Liver (tissue), 3 donors: ENCODE measurements at regions not wholly inside any gene's neighbourhood (a gene's known extent, or its start where the extent isn't known, plus 50 kb on each side); places are given as distances from the start of the nearest gene placed in this dataset.

Experiments used
- CTCF ChIP-seq: fragments of 150-350 bp; IDR thresholded peaks from 2 replicates; pipeline ENCODE4 v1.5.1; 2017; ENCODE audit warnings: improper control_type of control experiment, low read depth, low read length; ENCODE audit not compliant: missing input control
- EGR1 ChIP-seq, 2 donors: IDR thresholded peaks; 2 replicates each; pipeline ENCODE4 v1.6.1; 2016 to 2018; ENCODE audit warnings: antibody characterized with exemption in 2 of 2, low read depth in 2 of 2
- GABPA ChIP-seq, 2 donors: IDR thresholded peaks in 1 of 2; conservative IDR thresholded peaks in 1 of 2; 2 replicates each; pipeline ENCODE4 v1.6.1; 2016; ENCODE audit warnings: antibody characterized with exemption in 2 of 2, mild to moderate bottlenecking in 1 of 2, moderate library complexity in 1 of 2
- HNF4A ChIP-seq, 2 donors: conservative IDR thresholded peaks; 2 replicates each; pipeline ENCODE4 v1.6.1; 2016; ENCODE audit warnings: antibody characterized with exemption in 2 of 2, mild to moderate bottlenecking in 2 of 2
- MAX ChIP-seq: IDR thresholded peaks from 2 replicates; pipeline ENCODE4 v1.6.1; 2016; ENCODE audit warnings: antibody characterized with exemption
- RAD21 ChIP-seq, 2 donors: IDR thresholded peaks; 2 replicates each; pipeline ENCODE4 v1.6.1; 2016; ENCODE audit warnings: antibody characterized with exemption in 2 of 2, mild to moderate bottlenecking in 2 of 2
- TF ChIP-seq, protein P1 (sequence below): IDR thresholded peaks from 2 replicates; pipeline ENCODE4 v1.6.1; 2016; ENCODE audit warnings: antibody characterized with exemption, mild to moderate bottlenecking
- donor health status: healthy.
- donor health status: healthy.

- TF ChIP-seq, protein P1, sequence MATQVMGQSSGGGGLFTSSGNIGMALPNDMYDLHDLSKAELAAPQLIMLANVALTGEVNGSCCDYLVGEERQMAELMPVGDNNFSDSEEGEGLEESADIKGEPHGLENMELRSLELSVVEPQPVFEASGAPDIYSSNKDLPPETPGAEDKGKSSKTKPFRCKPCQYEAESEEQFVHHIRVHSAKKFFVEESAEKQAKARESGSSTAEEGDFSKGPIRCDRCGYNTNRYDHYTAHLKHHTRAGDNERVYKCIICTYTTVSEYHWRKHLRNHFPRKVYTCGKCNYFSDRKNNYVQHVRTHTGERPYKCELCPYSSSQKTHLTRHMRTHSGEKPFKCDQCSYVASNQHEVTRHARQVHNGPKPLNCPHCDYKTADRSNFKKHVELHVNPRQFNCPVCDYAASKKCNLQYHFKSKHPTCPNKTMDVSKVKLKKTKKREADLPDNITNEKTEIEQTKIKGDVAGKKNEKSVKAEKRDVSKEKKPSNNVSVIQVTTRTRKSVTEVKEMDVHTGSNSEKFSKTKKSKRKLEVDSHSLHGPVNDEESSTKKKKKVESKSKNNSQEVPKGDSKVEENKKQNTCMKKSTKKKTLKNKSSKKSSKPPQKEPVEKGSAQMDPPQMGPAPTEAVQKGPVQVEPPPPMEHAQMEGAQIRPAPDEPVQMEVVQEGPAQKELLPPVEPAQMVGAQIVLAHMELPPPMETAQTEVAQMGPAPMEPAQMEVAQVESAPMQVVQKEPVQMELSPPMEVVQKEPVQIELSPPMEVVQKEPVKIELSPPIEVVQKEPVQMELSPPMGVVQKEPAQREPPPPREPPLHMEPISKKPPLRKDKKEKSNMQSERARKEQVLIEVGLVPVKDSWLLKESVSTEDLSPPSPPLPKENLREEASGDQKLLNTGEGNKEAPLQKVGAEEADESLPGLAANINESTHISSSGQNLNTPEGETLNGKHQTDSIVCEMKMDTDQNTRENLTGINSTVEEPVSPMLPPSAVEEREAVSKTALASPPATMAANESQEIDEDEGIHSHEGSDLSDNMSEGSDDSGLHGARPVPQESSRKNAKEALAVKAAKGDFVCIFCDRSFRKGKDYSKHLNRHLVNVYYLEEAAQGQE = no peak
- TF ChIP-seq MAX (no peak), CTCF (no peak), RAD21 (IDR thresholded peaks at IDR 0.05) (no peak), HNF4A (conservative IDR thresholded peaks at IDR 0.05) (no peak), EGR1 (IDR thresholded peaks at IDR 0.05; ENCODE audit: low read depth in 2 of 2) (no peak), GABPA (IDR thresholded peaks at IDR 0.05 in 1 of 2, conservative IDR thresholded peaks at IDR 0.05 in 1 of 2) (no peak)
Observed at GRCh38 chr12:88867510-88867909, 287.2 kb upstream of the KITLG start.
